ENCODE measurements at regions not wholly inside any gene's neighbourhood (a gene's known extent, or its start where the extent isn't known, plus 50 kb on each side); places are given as distances from the start of the nearest gene placed in this dataset.

DNA sequence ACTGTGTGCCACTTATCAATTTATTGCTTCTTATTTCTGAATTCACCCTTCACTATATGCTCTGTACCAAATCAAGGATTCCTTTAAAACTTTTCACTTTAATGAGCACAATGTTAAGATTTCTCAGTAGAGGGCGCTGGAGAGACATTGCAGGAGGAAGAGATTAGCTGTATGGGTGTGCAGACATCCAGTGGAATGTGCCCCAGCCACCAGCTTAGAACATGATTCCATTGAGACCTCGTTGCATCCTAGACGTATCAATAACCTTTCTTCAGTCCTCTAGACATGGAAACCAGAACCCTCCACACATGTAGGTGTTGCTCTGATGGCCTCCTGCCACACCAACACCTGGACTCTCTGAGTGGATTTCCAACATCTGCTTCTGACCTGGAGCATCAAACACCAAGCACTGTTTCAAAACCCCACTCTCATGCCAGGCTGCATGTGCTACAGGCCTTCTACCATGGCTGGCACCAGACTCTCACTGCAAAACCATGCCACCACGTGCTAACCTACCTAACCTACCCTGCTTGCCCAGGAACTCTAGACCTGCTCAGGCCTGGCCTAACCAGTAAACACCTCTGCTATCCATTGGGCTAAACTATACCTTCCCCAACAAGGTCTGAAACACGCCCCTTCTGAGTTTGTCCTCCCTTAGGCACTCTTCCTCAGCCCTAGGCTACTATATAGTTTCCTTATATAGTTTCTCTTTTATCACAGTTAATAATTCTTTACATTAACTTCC, 633.2 kb upstream of the PKDCC start:
- ATAC-seq (no peak), DNase-seq (peak; percentile 21)
- no peaks in the 10 kb centered on the region for H3K9me3 Mint-ChIP-seq (ENCODE audit: insufficient read depth)
- no peaks in the 10 kb centered on the region for H3K27me3 Mint-ChIP-seq (ENCODE audit: low read depth)
- no peak overlapping the region for H3K27ac Mint-ChIP-seq
- no peak overlapping the region for H3K4me3 Mint-ChIP-seq
- no peaks in the 10 kb centered on the region for H3K4me1 Mint-ChIP-seq (ENCODE audit: low read depth)
- POLR2A ChIA-PET, result no interaction called here
- H3K36me3 Mint-ChIP-seq (ENCODE audit: low read depth), result no peaks in the 10 kb centered on the region
- CTCF ChIA-PET, result no interaction called here

DNA sequence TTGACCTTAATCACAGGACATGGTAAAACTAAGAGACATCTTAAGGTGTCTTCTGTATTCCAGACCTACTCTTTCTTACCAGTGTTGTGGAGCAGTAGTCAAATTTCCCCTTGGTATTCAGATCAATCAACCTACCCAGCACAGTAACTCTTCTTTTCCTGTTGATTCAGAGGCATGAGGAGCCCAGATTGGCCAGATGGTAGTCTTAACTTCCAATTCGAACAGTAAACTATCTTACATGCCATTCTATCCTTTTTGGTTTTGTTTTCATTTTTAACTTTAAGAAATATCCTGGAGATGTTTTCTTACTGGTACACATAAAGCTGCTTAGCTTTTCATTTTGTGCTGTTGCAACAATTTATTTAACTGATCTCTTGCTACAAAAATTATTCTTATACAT, 630.3 kb upstream of the PKDCC start:
- Mint-ChIP-seq H3K4me1 (ENCODE audit: low read depth) (no peaks in the 10 kb centered on the region), H3K36me3 (ENCODE audit: low read depth) (no peaks in the 10 kb centered on the region), H3K27me3 (ENCODE audit: low read depth) (no peaks in the 10 kb centered on the region), H3K9me3 (ENCODE audit: insufficient read depth) (no peaks in the 10 kb centered on the region), H3K27ac (no peak overlapping the region), H3K4me3 (no peak overlapping the region)
- CTCF ChIA-PET, result no interaction called here
- DNase-seq (no peak), ATAC-seq (no peak)
- POLR2A ChIA-PET, result no interaction called here

DNA sequence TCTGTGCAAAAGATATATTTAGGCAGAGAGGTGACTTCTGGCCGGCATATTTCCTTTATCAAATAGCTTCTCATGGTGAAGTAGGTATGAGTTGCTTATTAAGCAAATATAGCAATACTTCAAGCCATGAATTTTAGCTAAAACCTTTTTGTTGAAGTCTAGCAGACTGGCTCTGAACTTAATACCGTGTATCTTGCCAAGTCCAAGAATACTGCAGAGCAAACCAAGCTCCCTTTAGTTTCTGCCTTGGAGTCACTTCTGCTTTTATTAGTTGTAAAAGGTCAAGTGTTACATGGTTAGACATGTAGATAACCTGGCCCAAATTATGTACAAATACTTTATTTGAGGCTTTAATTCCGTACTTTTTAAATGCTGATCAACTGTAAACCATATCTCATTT, 627.6 kb upstream of the PKDCC start:
- Mint-ChIP-seq H3K27ac (no peak overlapping the region), H3K4me3 (no peak overlapping the region), H3K27me3 (ENCODE audit: low read depth) (no peaks in the 10 kb centered on the region), H3K9me3 (ENCODE audit: insufficient read depth) (no peaks in the 10 kb centered on the region), H3K36me3 (ENCODE audit: low read depth) (no peaks in the 10 kb centered on the region), H3K4me1 (ENCODE audit: low read depth) (no peaks in the 10 kb centered on the region)
- CTCF ChIA-PET, result no interaction called here
- DNase-seq (no peak), ATAC-seq (no peak)
- POLR2A ChIA-PET, result no interaction called here

DNA sequence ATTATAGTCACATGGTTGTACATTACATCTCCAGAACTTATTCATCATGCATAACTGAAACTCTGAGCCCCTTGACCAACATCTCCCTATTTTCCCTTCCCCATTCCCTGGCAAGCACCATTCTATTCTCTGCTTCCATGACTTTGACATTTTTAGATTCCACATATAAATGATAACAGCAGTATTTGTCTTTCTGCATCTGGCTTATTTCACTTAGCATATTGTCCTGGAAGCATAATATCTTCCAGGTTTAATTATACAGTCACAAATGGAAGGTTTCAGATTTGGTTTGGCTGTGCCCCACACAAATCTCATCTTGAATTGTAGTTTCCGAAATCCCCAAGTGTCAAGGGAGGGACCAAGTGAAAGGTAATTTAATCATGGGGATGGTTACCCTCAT, 626.9 kb upstream of the PKDCC start:
- Mint-ChIP-seq H3K27me3 (ENCODE audit: low read depth) (no peaks in the 10 kb centered on the region), H3K27ac (no peak overlapping the region), H3K4me1 (ENCODE audit: low read depth) (no peaks in the 10 kb centered on the region), H3K9me3 (ENCODE audit: insufficient read depth) (no peaks in the 10 kb centered on the region), H3K36me3 (ENCODE audit: low read depth) (no peaks in the 10 kb centered on the region), H3K4me3 (no peak overlapping the region)
- ATAC-seq, result no peak
- POLR2A ChIA-PET, result no interaction called here
- CTCF ChIA-PET, result no interaction called here
- no peak for DNase-seq

DNA sequence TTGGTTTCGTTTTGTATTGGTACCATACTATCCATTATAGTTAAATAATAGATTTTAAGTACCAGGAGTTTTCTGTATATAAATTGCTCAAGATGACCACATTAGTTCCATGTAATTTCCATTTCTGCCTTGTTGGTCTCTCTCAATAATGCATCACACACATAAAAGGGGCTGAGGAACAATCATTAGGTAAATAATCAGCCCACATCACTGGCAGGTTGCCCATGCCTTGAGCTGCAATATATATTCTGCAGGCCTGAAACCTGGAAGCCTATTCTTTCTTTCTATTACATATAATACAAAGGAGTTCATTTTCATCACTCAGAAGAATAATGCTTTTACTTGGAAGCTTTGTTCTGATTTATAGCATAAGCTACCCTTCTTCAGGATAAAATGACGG, 616.1 kb upstream of the PKDCC start:
- Mint-ChIP-seq H3K27ac (no peak overlapping the region), H3K4me1 (ENCODE audit: low read depth) (no peaks in the 10 kb centered on the region), H3K4me3 (no peak overlapping the region), H3K27me3 (ENCODE audit: low read depth) (no peaks in the 10 kb centered on the region), H3K9me3 (ENCODE audit: insufficient read depth) (no peaks in the 10 kb centered on the region), H3K36me3 (ENCODE audit: low read depth) (no peaks in the 10 kb centered on the region)
- ATAC-seq, result no peak
- no peak for DNase-seq
- ChIA-PET CTCF (no interaction called here), POLR2A (no interaction called here)

DNA sequence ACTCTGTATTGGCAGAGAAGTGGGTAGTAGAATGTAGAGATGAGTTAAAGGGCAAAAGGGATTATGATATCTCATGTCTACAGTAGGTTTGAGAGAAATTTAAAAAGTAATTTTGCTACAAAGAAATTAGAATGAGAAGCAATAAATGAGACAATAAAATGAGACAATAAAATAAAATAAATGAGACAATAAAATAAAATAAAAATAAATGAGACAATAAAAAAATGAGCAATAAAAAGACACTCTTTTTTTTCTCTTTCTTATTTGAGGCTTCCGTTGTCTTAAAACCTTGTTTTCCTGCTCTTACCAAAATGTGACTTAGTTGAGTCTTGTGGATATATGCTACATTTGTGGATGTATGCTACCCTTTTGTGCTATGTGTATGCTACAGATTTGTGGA, 615.4 kb upstream of the PKDCC start:
- H3K9me3 Mint-ChIP-seq (ENCODE audit: insufficient read depth), result no peaks in the 10 kb centered on the region
- ChIA-PET POLR2A (no interaction called here), CTCF (no interaction called here)
- H3K27me3 Mint-ChIP-seq (ENCODE audit: low read depth), result no peaks in the 10 kb centered on the region
- H3K4me1 Mint-ChIP-seq (ENCODE audit: low read depth), result no peaks in the 10 kb centered on the region
- no peak overlapping the region for H3K4me3 Mint-ChIP-seq
- H3K36me3 Mint-ChIP-seq (ENCODE audit: low read depth), result no peaks in the 10 kb centered on the region
- no peak overlapping the region for H3K27ac Mint-ChIP-seq
- no peak for ATAC-seq
- no peak for DNase-seq

DNA sequence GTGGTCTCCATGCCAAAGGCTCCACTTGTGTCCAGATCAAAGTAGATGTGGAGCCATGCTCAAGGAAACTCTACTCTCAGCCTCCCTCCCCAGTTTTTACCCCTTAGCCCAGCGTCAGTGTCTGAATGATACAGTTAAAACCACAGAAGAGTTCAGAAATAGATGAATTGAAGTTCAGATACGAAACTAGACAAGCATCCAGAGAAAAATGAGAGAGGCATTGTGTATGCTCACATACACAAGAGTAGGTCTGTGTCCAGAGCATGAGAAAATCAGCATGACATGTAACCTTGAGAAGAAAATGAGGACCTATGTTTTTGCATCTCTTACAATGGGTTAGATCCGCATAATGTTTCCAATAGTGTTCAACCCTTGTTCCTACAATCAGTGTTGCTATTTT, 612.8 kb upstream of the PKDCC start:
- POLR2A ChIA-PET, result no interaction called here
- Mint-ChIP-seq H3K4me1 (ENCODE audit: low read depth) (no peaks in the 10 kb centered on the region), H3K27ac (no peak overlapping the region), H3K36me3 (ENCODE audit: low read depth) (no peaks in the 10 kb centered on the region), H3K27me3 (ENCODE audit: low read depth) (no peaks in the 10 kb centered on the region), H3K4me3 (no peak overlapping the region), H3K9me3 (ENCODE audit: insufficient read depth) (no peaks in the 10 kb centered on the region)
- ATAC-seq, result no peak
- CTCF ChIA-PET, result no interaction called here
- no peak for DNase-seq

DNA sequence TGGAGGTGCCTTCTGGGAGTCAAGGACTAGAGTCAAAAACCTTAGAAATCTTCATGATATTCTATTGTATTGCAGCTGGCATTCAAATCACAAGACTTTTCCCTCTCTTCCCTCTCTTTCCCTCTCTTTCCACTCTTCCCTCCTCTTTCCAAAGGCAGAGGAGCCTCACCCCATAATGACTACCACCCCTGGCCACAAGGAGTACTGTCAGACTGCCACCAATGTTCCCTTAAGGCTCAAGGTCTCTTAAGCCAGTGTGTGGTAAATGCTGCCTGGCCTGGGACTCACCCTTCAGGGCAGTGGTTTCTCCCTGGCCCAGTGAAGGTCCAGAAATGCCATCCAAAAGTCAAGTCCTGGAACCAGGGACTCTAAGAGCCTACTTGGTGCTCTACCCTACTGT, 605.9 kb upstream of the PKDCC start:
- ATAC-seq, result no peak
- Mint-ChIP-seq H3K36me3 (ENCODE audit: low read depth) (no peaks in the 10 kb centered on the region), H3K4me3 (no peak overlapping the region), H3K27me3 (ENCODE audit: low read depth) (no peaks in the 10 kb centered on the region), H3K9me3 (ENCODE audit: insufficient read depth) (no peaks in the 10 kb centered on the region), H3K27ac (no peak overlapping the region), H3K4me1 (ENCODE audit: low read depth) (no peaks in the 10 kb centered on the region)
- POLR2A ChIA-PET, result no interaction called here
- CTCF ChIA-PET, result no interaction called here
- no peak for DNase-seq

DNA sequence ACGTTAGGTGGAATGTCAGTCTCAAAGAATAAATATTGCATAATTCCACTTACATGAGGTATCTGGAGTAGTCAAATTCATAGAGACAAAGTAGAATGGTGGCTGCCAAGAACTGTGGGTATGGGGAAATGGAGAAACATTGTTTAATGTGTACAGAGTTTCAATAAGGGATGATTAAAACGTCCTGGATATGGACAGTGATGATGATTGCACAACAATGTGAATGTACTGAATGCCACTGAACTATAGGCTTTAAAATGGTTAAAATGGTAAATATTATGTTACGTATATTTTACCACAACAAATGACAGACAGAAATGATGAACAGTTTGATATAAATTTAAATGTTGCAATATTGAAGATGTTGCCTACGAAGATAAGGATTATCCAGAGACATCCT, 602.0 kb upstream of the PKDCC start:
- Mint-ChIP-seq H3K9me3 (ENCODE audit: insufficient read depth) (no peaks in the 10 kb centered on the region), H3K36me3 (ENCODE audit: low read depth) (no peaks in the 10 kb centered on the region), H3K4me3 (no peak overlapping the region), H3K27me3 (ENCODE audit: low read depth) (no peaks in the 10 kb centered on the region), H3K27ac (no peak overlapping the region), H3K4me1 (ENCODE audit: low read depth) (no peaks in the 10 kb centered on the region)
- DNase-seq (no peak), ATAC-seq (no peak)
- ChIA-PET CTCF (no interaction called here), POLR2A (no interaction called here)

DNA sequence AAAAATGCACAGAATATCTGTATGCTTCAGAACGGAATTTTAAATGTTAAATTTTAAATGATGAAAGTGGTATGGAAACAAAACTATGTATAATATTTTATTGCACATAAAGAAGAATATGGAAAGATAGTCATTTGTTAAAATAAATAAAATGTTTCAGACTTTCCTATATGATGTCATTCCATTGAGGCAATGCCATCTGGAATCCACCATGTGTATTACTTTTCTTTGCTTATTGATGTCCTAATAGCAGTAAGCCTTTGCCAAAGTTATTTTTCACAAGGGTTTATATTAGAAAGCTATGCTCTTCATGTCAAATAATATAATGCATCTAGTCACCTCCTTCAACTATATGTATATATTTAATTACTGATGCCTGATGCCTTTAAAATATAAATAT, 601.6 kb upstream of the PKDCC start:
- ChIA-PET CTCF (no interaction called here), POLR2A (no interaction called here)
- H3K36me3 Mint-ChIP-seq (ENCODE audit: low read depth), result no peaks in the 10 kb centered on the region
- H3K27me3 Mint-ChIP-seq (ENCODE audit: low read depth), result no peaks in the 10 kb centered on the region
- no peak overlapping the region for H3K4me3 Mint-ChIP-seq
- no peak for ATAC-seq
- no peaks in the 10 kb centered on the region for H3K4me1 Mint-ChIP-seq (ENCODE audit: low read depth)
- no peak for DNase-seq
- no peaks in the 10 kb centered on the region for H3K9me3 Mint-ChIP-seq (ENCODE audit: insufficient read depth)
- H3K27ac Mint-ChIP-seq, result no peak overlapping the region

DNA sequence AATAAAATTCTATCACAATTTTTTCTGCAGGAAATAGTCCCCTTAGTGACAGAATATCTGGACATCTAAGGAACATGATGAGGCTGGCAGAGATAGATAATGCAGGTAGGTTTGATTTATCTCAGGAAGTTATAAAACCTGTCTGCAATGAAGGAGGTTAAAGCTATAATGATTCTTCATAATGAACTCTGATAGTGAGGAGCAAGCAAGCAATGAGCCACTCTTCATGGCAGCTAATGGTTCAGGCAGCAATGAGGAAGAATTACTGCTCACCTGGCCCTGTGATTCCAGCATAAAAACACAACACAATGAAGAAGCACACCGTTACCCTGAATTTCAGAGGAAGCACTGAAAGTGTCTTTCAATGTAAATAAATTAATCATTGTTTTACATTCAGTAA, 599.6 kb upstream of the PKDCC start:
- Mint-ChIP-seq H3K36me3 (ENCODE audit: low read depth) (no peaks in the 10 kb centered on the region), H3K4me3 (no peak overlapping the region), H3K27ac (no peak overlapping the region), H3K4me1 (ENCODE audit: low read depth) (no peaks in the 10 kb centered on the region), H3K27me3 (ENCODE audit: low read depth) (no peaks in the 10 kb centered on the region), H3K9me3 (ENCODE audit: insufficient read depth) (no peaks in the 10 kb centered on the region)
- no peak for ATAC-seq
- POLR2A ChIA-PET, result no interaction called here
- CTCF ChIA-PET, result no interaction called here
- no peak for DNase-seq

DNA sequence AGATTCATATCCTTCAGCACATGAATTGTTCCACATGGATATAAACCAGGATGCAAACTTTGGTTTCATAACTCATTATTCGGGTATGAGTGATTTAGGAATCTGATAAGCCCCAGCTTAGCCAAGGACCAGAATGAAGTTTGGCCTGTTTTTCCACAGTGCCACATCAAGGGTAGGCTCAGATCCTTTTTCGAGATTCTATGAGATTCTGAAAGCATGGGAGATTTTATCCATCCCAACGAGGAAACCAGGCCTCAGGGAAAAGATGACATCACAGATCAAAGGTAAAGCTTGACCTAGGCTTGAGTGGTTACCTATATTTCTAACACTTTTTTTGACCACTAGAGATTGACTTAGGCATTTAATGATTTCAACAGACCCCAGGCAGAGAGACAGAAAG, 590.8 kb upstream of the PKDCC start:
- Mint-ChIP-seq H3K4me1 (ENCODE audit: low read depth) (peaks cover 3% of the 10 kb centered on the region), H3K9me3 (ENCODE audit: insufficient read depth) (no peaks in the 10 kb centered on the region), H3K27me3 (ENCODE audit: low read depth) (no peaks in the 10 kb centered on the region), H3K27ac (no peak overlapping the region), H3K4me3 (no peak overlapping the region), H3K36me3 (ENCODE audit: low read depth) (no peaks in the 10 kb centered on the region)
- DNase-seq (no peak), ATAC-seq (no peak)
- ChIA-PET CTCF (no interaction called here), POLR2A (no interaction called here)

DNA sequence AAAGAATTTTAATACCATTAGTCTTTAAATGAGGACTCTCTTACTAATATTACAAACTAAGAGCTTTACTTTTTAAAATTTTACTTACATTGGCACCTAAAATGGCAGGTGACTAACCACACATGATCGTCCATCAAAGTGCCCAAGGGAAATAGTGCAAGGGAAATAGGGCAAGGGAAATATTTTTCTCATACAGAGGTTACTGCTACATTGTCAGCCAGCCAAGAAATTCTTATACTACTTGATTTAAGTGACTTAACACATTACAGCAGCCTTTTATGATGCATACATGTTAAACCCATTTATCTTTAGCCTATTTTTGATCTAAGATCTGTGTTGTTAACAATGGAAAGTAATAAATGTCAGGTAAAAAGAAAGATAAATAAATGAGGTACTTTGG, 587.2 kb upstream of the PKDCC start:
- ATAC-seq (no peak), DNase-seq (no peak)
- Mint-ChIP-seq H3K4me1 (ENCODE audit: low read depth) (peaks cover 3% of the 10 kb centered on the region), H3K27ac (no peak overlapping the region), H3K36me3 (ENCODE audit: low read depth) (no peaks in the 10 kb centered on the region), H3K4me3 (no peak overlapping the region), H3K27me3 (ENCODE audit: low read depth) (no peaks in the 10 kb centered on the region), H3K9me3 (ENCODE audit: insufficient read depth) (no peaks in the 10 kb centered on the region)
- POLR2A ChIA-PET, result no interaction called here
- CTCF ChIA-PET, result no interaction called here
